GM21576 (cell line): ENCODE measurements at regions not wholly inside any gene's neighbourhood (a gene's known extent, or its start where the extent isn't known, plus 50 kb on each side); places are given as distances from the start of the nearest gene placed in this dataset.
"Not testable (repeated sequence)": the region's sequence is repeated elsewhere in the genome, so short reads cannot be mapped to it uniquely, and the experiment has no call there.

ENCODE experiments used
- ATAC-seq: cut with Tn5 transposase; IDR thresholded peaks from one replicate; pipeline ENCODE4 v1.9.1; 2021; ENCODE audit warnings: mild to moderate bottlenecking, moderate library complexity; ENCODE audit not compliant: unreplicated experiment

DNA sequence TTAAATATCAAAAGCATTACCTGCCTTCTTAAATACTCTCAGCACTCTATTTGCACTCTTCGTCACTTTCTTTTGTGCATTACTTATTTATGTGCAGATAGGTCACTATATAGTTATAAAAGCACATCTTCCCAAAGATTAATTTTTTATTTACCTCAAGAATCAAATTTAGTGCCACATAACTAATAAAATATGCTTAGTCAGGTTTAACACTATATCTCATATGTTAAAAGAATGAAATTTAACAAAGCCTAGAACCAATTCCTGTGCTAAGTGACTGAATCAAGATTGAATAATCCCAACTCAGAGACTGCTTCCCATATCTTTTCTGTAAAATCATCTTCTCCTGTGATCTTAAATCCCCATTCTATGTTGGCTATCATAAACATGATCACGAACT lies 957.5 kb upstream of the NXPH2 start:
- no peak for ATAC-seq

DNA sequence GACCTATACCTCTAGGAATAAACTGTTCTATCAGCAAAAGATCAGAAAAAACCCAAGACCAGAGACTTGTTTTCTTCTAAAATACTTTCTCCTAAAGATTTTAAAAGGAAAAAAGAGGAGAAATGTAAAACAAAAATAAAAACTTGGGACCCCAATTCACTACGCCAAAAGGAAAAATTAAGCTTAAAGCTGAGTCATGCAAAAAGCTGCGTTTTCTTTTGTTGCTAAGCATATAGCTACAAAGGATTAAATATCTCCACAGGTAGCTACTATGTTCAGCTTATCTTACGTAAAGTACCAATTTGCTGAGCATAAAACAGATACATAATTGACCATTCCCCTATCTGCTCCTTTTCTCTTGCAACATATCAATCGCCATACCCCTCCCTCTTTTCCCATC lies 950.0 kb upstream of the NXPH2 start:
- ATAC-seq, result no peak

DNA sequence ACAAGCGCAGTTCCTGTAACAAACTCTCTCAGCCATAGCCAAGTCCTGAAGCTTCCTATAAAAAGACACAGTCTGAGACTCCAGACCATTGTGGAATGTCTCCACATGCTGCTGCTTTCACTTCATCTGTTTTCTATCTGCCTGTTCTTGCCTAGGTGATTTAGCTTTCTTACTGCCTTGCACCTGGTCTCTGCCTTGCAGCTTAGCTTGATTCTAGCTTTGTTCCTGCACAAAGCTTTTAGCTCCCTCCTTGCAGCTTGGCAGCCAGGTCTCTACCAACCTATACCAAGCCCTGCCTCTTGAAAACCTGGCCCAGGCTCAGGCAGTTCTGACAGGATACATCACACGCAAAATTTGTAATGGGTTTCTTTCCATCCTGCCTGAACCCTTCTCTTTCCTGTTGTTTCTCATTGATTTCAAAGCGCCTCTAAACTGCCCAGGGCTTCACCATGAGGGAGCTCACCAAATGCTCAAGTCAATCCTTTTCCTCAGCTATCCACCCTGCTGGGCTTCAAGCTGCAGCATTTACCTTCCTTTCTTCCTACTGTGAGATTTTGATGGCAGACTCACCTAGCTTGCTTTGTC lies 941.3 kb upstream of the NXPH2 start:
- ATAC-seq, result no peak

DNA sequence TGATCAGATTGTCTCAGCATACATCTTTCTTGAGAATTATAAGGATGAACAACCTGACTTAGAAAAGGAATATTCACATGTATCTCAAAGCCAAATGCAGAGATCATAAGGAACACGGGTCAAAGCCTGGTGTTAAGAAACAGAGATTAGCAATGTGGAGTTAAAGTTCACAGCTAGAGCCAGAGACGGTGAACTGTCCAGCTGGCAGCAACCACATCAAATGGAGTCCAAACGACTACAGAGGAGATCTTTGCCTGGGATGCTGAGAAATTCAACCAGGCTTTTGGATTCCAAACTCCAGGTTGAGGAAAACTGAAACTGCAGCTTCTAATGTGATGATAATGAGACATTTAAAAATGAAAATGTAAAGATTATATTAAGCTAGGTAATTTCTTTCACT lies 939.9 kb upstream of the NXPH2 start:
- ATAC-seq, result no peak

DNA sequence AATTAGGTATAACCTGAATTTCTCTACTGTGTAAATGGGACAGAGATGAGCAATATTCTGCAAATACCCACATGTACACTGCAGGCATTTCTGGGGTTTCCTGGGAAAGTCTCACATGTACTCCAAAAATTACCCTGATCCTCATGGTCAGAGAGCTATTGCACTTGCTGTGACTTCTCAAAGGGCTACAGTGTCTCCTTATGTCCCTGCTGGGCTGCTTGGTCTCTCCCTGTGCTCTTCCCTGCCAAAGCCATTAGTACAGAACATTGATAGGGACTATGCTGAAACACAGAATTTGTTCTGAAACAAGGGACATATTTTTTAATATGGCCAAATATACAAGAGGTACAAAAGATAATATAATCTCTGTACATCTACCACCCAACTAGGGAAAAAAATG lies 924.4 kb upstream of the NXPH2 start:
- no peak for ATAC-seq

DNA sequence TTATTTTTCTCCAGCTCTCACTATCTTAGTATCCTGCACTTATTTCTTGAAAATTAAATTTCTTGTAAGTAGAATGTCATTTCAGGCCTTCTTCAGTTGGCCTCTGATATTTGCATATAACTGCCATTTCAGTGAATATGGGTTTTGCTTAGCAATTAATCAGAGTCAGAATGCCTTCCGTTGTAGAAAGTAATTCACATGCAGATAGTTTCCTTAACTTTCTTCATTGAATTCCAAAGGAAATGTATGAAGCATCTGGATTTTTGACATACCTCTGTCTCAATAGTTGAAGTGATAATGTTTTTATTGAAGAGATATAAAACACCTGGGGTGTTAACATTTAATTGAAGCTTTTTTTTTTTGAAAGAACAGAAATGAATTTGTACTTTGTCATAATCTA lies 914.1 kb upstream of the NXPH2 start:
- ATAC-seq, result no peak

DNA sequence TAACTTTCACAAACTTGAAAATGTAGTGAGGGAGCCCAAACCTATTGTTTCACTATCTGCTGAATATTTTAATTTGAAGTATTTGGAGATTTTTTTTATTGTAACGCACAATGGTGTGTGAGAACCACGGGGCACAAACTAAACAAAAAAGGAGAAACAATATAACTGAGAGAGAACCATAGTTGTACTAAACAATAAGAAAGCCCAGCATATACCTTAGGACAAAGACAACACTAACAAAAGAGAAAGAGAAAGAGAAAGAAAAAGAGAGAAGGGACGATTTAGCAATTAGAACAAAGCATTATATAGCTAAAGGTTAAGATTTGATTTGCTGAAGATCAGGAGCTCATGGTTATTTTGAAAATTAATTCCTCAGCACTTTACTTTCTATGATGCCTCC lies 906.0 kb upstream of the NXPH2 start:
- ATAC-seq, result no peak

DNA sequence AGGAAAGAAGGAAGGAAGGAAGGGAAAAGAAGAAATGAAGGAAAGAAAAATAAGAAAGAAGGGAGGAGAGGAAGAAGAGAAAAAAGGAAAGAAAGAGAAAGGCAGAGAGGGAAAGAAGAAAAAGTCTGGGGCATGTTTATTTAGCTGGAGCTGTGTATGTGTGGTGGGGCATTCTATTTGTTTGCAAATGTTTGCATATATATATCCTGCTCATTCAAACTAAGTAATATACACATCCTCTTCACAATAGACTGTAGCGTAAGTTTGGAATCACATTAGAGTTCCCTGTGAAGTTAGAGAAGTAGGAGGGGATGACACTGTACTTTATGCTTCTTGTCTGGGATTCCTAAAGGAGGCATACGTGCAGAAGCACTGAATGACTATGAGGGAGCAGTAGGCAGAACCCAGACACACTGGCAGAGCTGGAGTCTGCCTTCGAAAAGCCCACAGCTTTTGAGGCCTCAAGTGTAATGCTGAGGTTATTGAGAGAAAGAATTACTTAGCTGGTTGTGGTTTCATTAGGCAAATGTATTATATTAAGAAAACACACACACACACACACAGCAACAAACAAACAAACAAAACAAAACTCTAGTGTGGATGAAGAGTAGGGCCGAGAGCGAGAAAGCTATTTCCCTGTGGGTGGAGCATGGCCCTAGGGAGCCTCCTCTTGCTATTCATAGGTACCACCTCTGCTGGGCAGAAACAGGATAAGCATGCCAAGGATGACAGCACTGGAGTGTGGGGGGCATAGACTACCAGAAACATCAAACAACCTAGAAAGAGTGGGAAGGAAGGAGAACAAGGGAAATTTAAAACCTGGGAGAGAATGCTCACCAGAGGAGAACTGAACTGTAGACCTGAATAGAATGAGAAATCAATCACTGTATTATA lies 905.1 kb upstream of the NXPH2 start:
- no peak for ATAC-seq

DNA sequence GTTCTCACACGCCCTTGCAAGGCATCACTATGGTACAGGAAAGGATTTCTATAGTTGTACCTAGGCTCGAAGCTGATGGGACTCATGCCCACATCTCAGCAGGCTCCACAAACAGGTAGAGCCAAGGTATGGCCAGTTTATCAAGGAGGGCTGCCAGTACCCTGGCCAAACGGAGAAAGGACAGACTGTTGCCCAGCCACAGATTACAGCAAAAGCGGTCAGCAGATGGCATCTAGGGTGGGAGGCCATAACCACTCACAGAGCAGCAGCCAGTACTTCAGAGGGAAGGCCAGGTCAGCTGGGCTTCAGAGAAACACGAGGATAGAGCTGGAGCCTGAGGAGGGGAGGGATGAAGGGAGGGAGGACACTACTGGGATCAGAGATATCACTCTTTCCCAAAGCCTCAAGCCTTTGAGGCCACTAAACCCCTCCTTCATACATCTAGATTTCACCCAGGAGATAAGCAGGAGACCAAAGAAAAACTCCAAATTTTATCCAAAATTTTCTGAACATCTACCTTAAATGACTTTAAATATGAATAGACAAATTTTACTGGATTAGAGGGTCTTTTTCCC lies 904.2 kb upstream of the NXPH2 start:
- no peak for ATAC-seq

DNA sequence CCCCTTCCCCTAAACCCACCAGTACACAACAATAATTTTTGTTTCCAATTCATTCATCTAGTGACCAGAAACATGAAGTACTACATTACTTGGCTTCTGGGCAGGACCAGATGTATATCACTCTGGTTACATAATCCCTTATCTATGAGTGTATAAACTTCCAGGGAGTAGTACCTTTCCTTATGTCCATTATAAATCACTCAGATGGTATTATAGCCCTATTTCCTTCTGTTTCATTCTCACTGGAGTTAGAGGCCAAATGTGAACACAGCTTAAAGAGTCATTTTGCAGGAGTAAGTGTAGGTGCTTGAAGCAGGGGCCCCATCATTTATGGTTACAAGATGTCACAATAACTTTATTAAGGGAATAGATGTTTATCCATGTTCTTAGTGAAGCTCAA lies 894.4 kb upstream of the NXPH2 start:
- no peak for ATAC-seq

DNA sequence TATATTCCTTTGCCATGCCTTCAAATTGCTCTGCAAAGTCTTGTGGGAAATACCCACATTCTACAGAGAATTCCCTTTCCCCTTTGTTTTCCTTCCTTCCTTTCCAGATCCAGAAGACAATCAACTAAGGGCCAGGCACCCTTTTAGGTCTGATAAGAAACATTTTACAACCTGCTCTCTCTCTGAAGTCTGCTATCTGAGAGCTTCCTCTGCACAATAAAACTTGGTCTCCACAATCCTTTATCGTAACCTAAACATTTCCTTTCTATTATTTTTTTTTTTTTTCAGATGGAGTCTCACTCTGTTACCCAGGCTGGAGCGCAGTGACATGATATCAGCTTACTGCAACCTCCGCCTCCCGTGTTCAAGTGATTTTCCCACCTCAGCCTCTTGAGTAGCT lies 893.3 kb upstream of the NXPH2 start:
- not testable (repeated sequence) for ATAC-seq

DNA sequence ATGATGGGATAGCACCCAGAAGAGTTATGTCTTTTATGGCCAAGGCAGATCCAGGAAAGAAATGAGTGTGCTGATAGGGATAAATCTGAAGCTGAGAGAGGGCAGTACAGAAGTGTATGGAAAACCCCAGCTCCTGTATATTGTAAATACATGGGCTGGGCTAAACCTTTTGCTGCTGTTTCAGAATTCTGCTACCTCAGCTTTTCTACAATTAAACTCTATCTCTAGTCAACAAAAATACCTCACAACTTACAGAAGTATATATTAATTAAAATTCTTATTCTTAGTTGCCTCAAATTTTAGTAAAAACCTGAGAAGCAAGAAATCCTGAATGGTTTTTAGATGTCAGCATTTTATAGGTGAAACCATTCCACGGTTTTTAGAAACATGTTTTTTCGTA lies 889.5 kb upstream of the NXPH2 start:
- ATAC-seq, result no peak

DNA sequence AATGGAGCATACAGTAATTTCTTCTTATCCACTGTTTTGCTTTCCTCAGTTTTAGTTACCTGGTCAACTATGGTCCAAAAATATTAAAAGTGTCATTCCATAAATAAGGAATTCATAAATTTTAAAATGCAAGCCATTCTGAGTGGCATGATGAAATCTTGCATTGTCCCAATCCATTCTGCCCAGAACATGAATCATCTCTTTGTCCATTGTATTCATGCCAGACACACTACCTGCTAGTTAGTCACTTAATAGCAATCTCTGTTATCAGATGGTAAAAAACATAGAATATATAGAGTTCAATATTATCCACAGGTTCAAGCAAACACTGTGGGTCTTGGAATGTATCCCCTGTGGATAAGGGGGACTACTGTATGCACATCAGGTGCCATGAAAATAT lies 872.2 kb upstream of the NXPH2 start:
- ATAC-seq, result no peak

DNA sequence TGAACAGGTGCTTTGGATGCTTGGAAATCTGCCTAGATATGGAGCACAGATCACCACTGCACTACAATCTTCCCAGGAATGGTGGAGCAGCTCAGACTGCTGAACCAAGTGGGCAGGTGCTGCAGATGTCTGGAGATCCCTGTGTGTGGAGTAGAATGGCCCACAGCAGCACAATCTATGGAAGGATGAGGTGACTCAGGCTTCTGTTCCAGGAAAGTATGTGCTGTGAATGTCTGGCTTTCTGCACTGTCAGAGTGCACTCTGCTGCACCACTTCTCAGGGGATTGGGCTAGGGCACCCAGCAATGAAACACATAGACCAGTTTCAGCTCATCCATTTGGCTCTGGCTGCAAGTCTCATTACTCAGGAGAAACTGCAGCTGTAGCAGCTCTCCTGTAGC lies 865.4 kb upstream of the NXPH2 start:
- no peak for ATAC-seq

DNA sequence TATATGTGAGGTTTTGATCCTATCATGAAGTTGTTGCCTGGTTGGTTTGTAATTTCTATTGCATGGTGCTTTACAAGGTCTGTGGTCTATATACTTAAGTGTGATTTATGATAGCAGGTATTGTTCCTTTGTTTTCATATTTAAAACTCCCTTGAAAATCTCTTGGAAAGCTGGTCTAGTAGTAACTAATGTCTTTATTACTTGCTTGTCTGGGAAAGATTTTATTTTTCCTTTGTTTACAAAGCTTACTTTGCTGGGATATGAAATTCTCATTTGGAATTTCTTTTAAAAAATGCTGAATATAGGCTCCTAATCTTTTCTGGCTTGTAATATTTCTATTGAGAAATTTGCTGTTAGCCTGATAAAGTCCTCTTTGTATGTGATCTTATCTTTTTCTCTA lies 862.9 kb upstream of the NXPH2 start:
- ATAC-seq, result no peak

DNA sequence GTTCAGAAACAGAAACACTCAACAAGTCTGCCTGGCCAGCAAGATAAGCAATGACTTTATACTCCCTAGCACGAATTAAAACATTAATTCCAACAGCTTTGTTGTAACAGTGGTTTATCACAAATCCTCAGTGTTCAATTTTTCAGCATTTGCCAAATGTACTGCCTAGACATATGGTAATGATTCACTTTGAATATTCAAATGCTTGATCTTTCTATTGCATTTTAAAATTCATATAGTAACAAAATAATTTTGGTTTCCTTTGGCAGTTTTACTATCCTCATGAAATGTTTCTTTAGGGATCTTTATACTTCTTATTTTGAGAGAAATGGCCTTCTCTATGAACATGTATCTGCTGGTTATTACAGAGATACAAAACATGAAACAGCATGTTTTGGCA lies 851.8 kb upstream of the NXPH2 start:
- ATAC-seq, result no peak

DNA sequence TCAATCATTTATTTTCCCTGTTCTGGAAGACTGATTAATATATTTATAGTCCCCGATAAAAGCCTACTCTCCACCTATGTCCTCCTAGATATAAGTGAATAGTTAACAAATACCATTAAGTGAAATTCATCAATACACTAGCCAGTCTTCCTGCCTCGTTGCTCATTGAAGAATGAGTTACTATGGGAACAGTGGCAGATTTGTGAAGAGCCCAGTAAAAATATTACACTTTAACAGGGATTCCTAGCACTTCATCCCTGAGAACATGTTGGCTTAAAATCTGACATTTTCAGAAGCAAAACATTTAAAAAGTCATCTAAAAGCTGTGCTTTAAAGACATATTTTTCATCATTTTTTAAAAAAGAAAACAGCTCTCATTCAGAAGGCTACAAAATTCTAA lies 848.7 kb upstream of the NXPH2 start:
- no peak for ATAC-seq

DNA sequence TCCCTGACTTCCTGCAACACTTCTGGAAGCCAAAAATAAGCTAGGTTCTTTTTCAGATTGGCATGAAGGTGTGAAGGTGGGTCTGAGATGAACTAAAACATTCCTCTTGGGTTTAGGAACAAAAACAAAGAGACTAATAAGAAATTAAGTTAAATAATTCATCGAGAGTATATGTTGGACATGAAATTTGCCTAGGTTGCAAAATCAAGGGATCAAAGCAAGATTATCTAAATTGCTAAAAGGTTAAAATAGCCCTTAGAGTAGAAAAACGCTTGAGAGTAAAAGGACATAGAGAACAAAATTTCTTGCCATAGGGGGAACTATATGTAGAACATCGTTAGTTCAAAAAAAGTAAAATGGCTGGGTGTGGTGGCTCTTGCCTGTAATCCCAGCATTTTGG lies 845.9 kb upstream of the NXPH2 start:
- no peak for ATAC-seq

DNA sequence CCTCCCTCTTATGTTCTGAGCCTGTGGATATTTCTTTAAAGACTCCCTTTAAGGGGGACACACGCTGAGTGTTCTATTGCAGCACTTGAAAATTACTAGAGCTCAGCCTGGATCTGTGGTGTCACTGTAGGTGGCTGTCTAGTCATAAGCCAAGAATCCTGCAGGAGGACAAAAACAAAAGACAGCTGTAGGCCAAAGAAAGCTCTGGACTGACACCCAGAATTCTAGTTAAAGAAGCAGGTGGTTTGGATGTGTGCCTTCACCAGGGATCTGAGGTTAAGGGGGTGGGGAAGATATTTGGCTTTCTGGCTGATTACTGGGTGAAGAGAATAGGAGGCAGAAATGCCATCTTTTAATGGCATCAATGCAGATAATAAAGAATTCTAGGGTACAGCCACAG lies 842.5 kb upstream of the NXPH2 start:
- ATAC-seq, result no peak

DNA sequence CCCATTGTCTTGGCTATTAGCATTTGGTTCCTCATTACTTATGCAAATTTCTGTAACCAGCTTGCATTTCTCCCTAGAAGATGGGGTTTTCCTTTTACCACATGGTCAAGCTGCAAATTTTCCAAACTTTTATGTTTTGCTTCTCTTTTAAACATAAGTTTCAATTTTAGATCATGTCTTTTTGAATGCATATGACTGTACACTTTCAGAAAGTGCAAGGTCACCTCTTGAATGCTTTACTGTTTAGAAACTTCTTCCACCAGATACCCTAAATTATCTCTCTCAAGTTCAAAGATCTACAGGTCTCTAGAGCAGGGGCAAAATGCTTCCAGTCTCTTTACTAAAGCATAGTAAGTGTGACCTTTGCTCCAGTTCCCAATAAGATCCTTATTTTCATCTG lies 837.6 kb upstream of the NXPH2 start:
- ATAC-seq, result no peak

DNA sequence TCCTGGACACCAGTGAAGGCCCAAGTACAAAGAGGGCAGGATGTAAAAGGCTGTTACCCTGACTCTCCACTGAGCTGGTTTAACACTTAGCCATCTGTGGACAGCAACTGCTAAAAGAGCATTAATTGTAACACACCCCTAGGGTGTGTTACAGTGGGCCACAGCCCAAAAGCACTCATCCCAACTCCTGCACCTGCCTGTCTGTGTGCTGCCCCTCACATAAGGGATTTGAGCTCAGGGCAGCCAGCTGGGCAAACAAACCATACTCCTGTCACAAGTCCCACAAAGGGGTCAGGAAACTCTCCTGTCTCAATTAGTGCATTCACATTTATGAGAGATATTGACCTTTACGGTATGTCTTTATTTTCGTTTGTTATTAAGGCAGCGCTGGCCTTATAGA lies 833.1 kb upstream of the NXPH2 start:
- ATAC-seq, result no peak

DNA sequence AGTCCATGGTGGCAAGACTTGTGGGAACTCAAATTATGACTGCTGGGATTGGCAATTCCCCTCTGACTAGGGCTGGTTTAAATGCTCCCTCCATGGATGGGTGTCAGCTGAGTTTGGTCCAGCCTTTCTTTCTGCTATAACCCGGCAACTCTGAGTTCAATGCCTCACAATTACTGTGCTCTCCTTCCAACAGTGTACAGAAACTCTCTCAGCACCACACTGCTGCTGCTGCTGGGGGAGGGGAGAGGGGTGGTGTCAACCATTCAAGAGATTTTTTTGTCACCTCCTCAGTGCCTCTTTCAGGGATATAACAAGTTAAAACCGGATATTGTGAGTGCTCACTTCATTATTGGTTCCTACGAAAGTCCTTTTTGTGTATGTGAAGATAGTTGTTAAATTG lies 830.3 kb upstream of the NXPH2 start:
- no peak for ATAC-seq
